H1 (cell line): ENCODE measurements at regions not wholly inside any gene's neighbourhood (a gene's known extent, or its start where the extent isn't known, plus 50 kb on each side); places are given as distances from the start of the nearest gene placed in this dataset.

Source experiments
- ATF3 ChIP-seq: IDR thresholded peaks from 2 replicates; pipeline ENCODE4 v1.6.1; 2011; ENCODE audit warnings: low read depth, mild to moderate bottlenecking, low read length; ENCODE audit not compliant: insufficient read depth
- BACH1 ChIP-seq: IDR thresholded peaks from 2 replicates; pipeline ENCODE4 v1.6.1; 2012; ENCODE audit warnings: low read length, improper control_type of control experiment
- CEBPB ChIP-seq: IDR thresholded peaks from 2 replicates; pipeline ENCODE4 v1.6.1; 2012; ENCODE audit warnings: low read depth, low read length
- CTCF ChIP-seq, 3 experiments: IDR thresholded peaks; 1 replicate in 2 of 3; 2 replicates in 1 of 3; pipeline versions ENCODE4 v1.5.1 to v1.6.1; 2011; ENCODE audit warnings: low read length in 3 of 3, mild to moderate bottlenecking in 3 of 3, inconsistent platforms in 2 of 3, low read depth in 1 of 3, moderate library complexity in 1 of 3; ENCODE audit not compliant: insufficient read depth in 1 of 3; ENCODE audit errors: control extremely low read depth in 1 of 3
- E2F6 ChIP-seq: IDR thresholded peaks from 2 replicates; pipeline ENCODE4 v1.6.1; 2012; ENCODE audit warnings: inconsistent platforms
- EGR1 ChIP-seq: IDR thresholded peaks from 2 replicates; pipeline ENCODE4 v1.6.1; 2011; ENCODE audit warnings: low read depth, low read length, borderline replicate concordance
- EZH2 ChIP-seq: fragments of 200-600 bp; sonication (generic); IDR thresholded peaks from 2 replicates; pipeline ENCODE4 v1.7.1; 2012; ENCODE audit warnings: low read depth, mild to moderate bottlenecking, moderate library complexity, low read length, inconsistent platforms; ENCODE audit not compliant: severe bottlenecking
- SP2 ChIP-seq: IDR thresholded peaks from 2 replicates; pipeline ENCODE4 v1.6.1; 2012; ENCODE audit warnings: mild to moderate bottlenecking, low read length, inconsistent platforms
- TBP ChIP-seq: IDR thresholded peaks from 2 replicates; pipeline ENCODE4 v1.6.1; 2011; ENCODE audit warnings: low read depth, low read length, improper control_type of control experiment

GRCh38 chr4:90071289-90072235 is 55.6 kb upstream of the CCSER1 start:
- TF ChIP-seq TBP (no peak), EGR1 (no peak), CTCF (IDR thresholded peaks at IDR 0.05; ENCODE audit: control extremely low read depth in 1 of 3, insufficient read depth in 1 of 3, low read depth in 1 of 3, low read length in 3 of 3) (no peak), EZH2 (no peak), BACH1 (no peak), ATF3 (no peak), CEBPB (no peak), E2F6 (no peak), SP2 (no peak)
